IMR-90 (cell line): ENCODE measurements at regions not wholly inside any gene's neighbourhood (a gene's known extent, or its start where the extent isn't known, plus 50 kb on each side); places are given as distances from the start of the nearest gene placed in this dataset.

ENCODE experiments used
- BHLHE40 ChIP-seq: fragments of 150-350 bp; IDR thresholded peaks from 2 replicates; pipeline ENCODE4 v1.6.1; 2016; ENCODE audit warnings: mild to moderate bottlenecking, low read depth, low read length
- CHD1 ChIP-seq: IDR thresholded peaks from 2 replicates; pipeline ENCODE4 v1.6.1; 2012; ENCODE audit warnings: low read depth, low read length, improper control_type of control experiment
- MAFK ChIP-seq: IDR thresholded peaks from 2 replicates; pipeline ENCODE4 v1.6.1; 2012; ENCODE audit warnings: low read depth, low read length, improper control_type of control experiment
- MAZ ChIP-seq: IDR thresholded peaks from 2 replicates; pipeline ENCODE4 v1.6.1; 2012; ENCODE audit warnings: low read depth, mild to moderate bottlenecking, low read length, improper control_type of control experiment, moderate library complexity, borderline replicate concordance
- MXI1 ChIP-seq: IDR thresholded peaks from 2 replicates; pipeline ENCODE4 v1.6.1; 2012; ENCODE audit warnings: low read depth, mild to moderate bottlenecking, low read length, moderate library complexity, borderline replicate concordance
- NFE2L2 ChIP-seq: fragments of 150-350 bp; IDR thresholded peaks from 2 replicates; pipeline ENCODE4 v1.6.1; 2016; ENCODE audit warnings: low read depth, mild to moderate bottlenecking, low read length
- POLR2A ChIP-seq: IDR thresholded peaks from 2 replicates; pipeline ENCODE4 v1.6.1; 2012; ENCODE audit warnings: mild to moderate bottlenecking, low read depth, low read length
- RAD21 ChIP-seq: IDR thresholded peaks from 2 replicates; pipeline ENCODE4 v1.6.1; 2012; ENCODE audit warnings: low read length, improper control_type of control experiment
- RCOR1 ChIP-seq: IDR thresholded peaks from 2 replicates; pipeline ENCODE4 v1.6.1; 2012; ENCODE audit warnings: mild to moderate bottlenecking, low read length, improper control_type of control experiment; ENCODE audit not compliant: insufficient replicate concordance
- RFX5 ChIP-seq: IDR thresholded peaks from 2 replicates; pipeline ENCODE4 v1.8.0; 2012; ENCODE audit warnings: low read depth, mild to moderate bottlenecking, low read length, moderate library complexity
- SMC3 ChIP-seq: fragments of 150-350 bp; IDR thresholded peaks from 2 replicates; pipeline ENCODE4 v1.6.1; 2016; ENCODE audit warnings: low read depth, mild to moderate bottlenecking, antibody characterized with exemption, low read length, moderate library complexity
- TF ChIP-seq, protein P1 (sequence below): conservative IDR thresholded peaks from 2 replicates; pipeline ENCODE4 v1.5.1; 2012; ENCODE audit warnings: mild to moderate bottlenecking, low read depth, low read length, improper control_type of control experiment
- TF ChIP-seq, protein P2 (sequence below): fragments of 150-350 bp; IDR thresholded peaks from 2 replicates; pipeline ENCODE4 v1.6.1; 2017; ENCODE audit warnings: mild to moderate bottlenecking, antibody characterized with exemption, low read length, low read depth
- TF ChIP-seq, protein P3 (sequence below): fragments of 150-350 bp; IDR thresholded peaks from 2 replicates; pipeline ENCODE4 v1.6.1; 2016; ENCODE audit warnings: low read depth, mild to moderate bottlenecking, low read length, moderate library complexity, borderline replicate concordance

DNA sequence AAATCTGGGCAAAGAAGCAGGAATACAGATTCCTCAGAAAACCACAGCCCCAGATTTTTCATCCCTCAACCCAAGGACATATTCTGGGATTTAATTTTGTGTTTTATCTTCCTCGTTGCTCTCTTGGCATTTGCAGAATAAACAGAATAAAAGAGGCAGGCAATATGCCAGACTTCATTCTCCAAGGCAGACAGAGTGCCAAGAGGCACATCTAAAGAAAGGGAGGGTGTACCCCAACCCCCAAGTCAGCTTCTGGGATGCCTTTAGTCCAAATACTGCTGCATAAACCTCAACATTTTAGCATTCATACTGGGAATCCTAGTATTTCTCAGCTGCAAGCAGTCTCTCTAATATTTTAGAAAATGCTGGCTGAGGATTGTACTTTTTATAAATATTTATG lies 629.2 kb downstream of the KLHL13 start:
- no peak for TF ChIP-seq POLR2A
- TF ChIP-seq, protein P1, sequence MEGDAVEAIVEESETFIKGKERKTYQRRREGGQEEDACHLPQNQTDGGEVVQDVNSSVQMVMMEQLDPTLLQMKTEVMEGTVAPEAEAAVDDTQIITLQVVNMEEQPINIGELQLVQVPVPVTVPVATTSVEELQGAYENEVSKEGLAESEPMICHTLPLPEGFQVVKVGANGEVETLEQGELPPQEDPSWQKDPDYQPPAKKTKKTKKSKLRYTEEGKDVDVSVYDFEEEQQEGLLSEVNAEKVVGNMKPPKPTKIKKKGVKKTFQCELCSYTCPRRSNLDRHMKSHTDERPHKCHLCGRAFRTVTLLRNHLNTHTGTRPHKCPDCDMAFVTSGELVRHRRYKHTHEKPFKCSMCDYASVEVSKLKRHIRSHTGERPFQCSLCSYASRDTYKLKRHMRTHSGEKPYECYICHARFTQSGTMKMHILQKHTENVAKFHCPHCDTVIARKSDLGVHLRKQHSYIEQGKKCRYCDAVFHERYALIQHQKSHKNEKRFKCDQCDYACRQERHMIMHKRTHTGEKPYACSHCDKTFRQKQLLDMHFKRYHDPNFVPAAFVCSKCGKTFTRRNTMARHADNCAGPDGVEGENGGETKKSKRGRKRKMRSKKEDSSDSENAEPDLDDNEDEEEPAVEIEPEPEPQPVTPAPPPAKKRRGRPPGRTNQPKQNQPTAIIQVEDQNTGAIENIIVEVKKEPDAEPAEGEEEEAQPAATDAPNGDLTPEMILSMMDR, result no peak
- TF ChIP-seq RAD21, result no peak
- TF ChIP-seq, protein P2, sequence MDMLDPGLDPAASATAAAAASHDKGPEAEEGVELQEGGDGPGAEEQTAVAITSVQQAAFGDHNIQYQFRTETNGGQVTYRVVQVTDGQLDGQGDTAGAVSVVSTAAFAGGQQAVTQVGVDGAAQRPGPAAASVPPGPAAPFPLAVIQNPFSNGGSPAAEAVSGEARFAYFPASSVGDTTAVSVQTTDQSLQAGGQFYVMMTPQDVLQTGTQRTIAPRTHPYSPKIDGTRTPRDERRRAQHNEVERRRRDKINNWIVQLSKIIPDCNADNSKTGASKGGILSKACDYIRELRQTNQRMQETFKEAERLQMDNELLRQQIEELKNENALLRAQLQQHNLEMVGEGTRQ, result no peak
- no peak for TF ChIP-seq BHLHE40
- no peak for TF ChIP-seq SMC3
- TF ChIP-seq CHD1, result no peak
- TF ChIP-seq, protein P3, sequence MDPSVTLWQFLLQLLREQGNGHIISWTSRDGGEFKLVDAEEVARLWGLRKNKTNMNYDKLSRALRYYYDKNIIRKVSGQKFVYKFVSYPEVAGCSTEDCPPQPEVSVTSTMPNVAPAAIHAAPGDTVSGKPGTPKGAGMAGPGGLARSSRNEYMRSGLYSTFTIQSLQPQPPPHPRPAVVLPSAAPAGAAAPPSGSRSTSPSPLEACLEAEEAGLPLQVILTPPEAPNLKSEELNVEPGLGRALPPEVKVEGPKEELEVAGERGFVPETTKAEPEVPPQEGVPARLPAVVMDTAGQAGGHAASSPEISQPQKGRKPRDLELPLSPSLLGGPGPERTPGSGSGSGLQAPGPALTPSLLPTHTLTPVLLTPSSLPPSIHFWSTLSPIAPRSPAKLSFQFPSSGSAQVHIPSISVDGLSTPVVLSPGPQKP, result no peak
- no peak for TF ChIP-seq MAFK
- TF ChIP-seq NFE2L2, result no peak
- no peak for TF ChIP-seq MXI1
- no peak for TF ChIP-seq RCOR1
- no peak for TF ChIP-seq MAZ
- no peak for TF ChIP-seq RFX5
